ENCODE measurements at regions not wholly inside any gene's neighbourhood (a gene's known extent, or its start where the extent isn't known, plus 50 kb on each side); places are given as distances from the start of the nearest gene placed in this dataset.

- no peak overlapping the region for H2BK20ac ChIP-seq (ENCODE audit: low read depth, low read length, poor library complexity, severe bottlenecking)
- Mint-ChIP-seq H3K36me3 (ENCODE audit: insufficient read depth in 1 of 3, low read depth in 3 of 3) (peaks cover 2 to 15% (median 9%) of the 10 kb centered on the region in 3 experiments; a peak in 5 of 7 replicates), H3K4me1 (peaks cover 8% of the 10 kb centered on the region in 2 experiments; a peak in 3 of 4 replicates), H3K9me3 (peaks cover 17 to 22% of the 10 kb centered on the region in 2 experiments), H3K27ac (no peak overlapping the region), H3K4me3 (no peak overlapping the region), H3K27me3 (ENCODE audit: low read depth) (no peaks in the 10 kb centered on the region; the same call in none of the 2 replicates)
- H3K27me3 ChIP-seq (ENCODE audit: insufficient read depth, low read length): no peaks in the 10 kb centered on the region
- no peak overlapping the region for H3K18ac ChIP-seq (ENCODE audit: insufficient read length, low read depth, low read length)
- H4K91ac ChIP-seq (ENCODE audit: insufficient read length, low read depth, low read length): no peak overlapping the region
- no peak overlapping the region for H3K9ac ChIP-seq (ENCODE audit: extremely low read depth, insufficient read length, low read length)
- H3K79me1 ChIP-seq (ENCODE audit: insufficient read depth, low read depth, low read length, poor library complexity, severe bottlenecking): no peaks in the 10 kb centered on the region
- no peak overlapping the region for H2BK15ac ChIP-seq (ENCODE audit: low read depth, low read length)
- no peak overlapping the region for H2BK120ac ChIP-seq (ENCODE audit: low read depth, low read length, poor library complexity, severe bottlenecking)
- H3K56ac ChIP-seq (ENCODE audit: insufficient read length, low read depth, low read length): no peak overlapping the region
- no peaks in the 10 kb centered on the region for H3K23me2 ChIP-seq (ENCODE audit: insufficient read length, low read depth, low read length, poor library complexity, severe bottlenecking)
- H3K27ac ChIP-seq (ENCODE audit: insufficient read length, low read depth, low read length): no peak overlapping the region
- H3K9me3 ChIP-seq (ENCODE audit: control insufficient read depth, low read depth, low read length): peaks cover 7% of the 10 kb centered on the region
- no peak overlapping the region for H3K14ac ChIP-seq (ENCODE audit: insufficient read depth, low read length)
- no peak overlapping the region for H2AFZ ChIP-seq (ENCODE audit: low read length)
- no peak overlapping the region for H4K8ac ChIP-seq (replicated peaks; ENCODE audit: insufficient read length, low read depth, low read length)
- no peak overlapping the region for H3K23ac ChIP-seq (ENCODE audit: insufficient read length, low read depth, low read length)
- H2BK5ac ChIP-seq (ENCODE audit: insufficient read length, low read length): no peak overlapping the region
- no CpG with 5 or more reads among the region's 9 CpGs for WGBS (ENCODE audit: extremely low coverage, insufficient read length, low lambda C conversion rate)
- peaks cover 3% of the 10 kb centered on the region for H4K20me1 ChIP-seq (ENCODE audit: control insufficient read depth, insufficient read depth, insufficient read length)
- no peak overlapping the region for H2BK12ac ChIP-seq (ENCODE audit: insufficient read length, low read depth, low read length)
- no peak overlapping the region for H3K4ac ChIP-seq (ENCODE audit: low read depth, low read length)
- TF ChIP-seq CTCF (conservative IDR thresholded peaks at IDR 0.05): no peak
- no peak overlapping the region for H3T11ph ChIP-seq (ENCODE audit: low read length)
- no peaks in the 10 kb centered on the region for H3K4me1 ChIP-seq (ENCODE audit: insufficient read depth, low read length)
- H3K4me2 ChIP-seq (ENCODE audit: insufficient read depth, insufficient read length, low read length): no peak overlapping the region
- DNase-seq: no peak
- H4K5ac ChIP-seq (ENCODE audit: insufficient read length, low read depth, low read length): no peak overlapping the region
- H2AK5ac ChIP-seq (ENCODE audit: insufficient read length, low read length): no peak overlapping the region
- H3K79me2 ChIP-seq (ENCODE audit: insufficient read depth, low read length): no peaks in the 10 kb centered on the region
Observed at GRCh38 chr6:151180330-151181048, 59.3 kb upstream of the AKAP12 start.

Measured in H9 (cell line).